Ascending aorta (tissue), 2 donors: ENCODE measurements at regions not wholly inside any gene's neighbourhood (a gene's known extent, or its start where the extent isn't known, plus 50 kb on each side); places are given as distances from the start of the nearest gene placed in this dataset.

Experiments
- DNase-seq, 2 donors: peaks; one replicate each; pipeline ENCODE4 v3.0.0-alpha.2; 2019; ENCODE audit warnings: low spot score in 2 of 2
- H3K27ac ChIP-seq, 2 donors: fragments of 200-600 bp; sonication (generic); one replicate each; pipeline ENCODE4 v1.5.1; 2016 to 2017; ENCODE audit warnings: mild to moderate bottlenecking in 1 of 2
- H3K27me3 ChIP-seq: fragments of 200-600 bp; sonication (generic); one replicate; pipeline ENCODE4 v1.5.1; 2017
- H3K36me3 ChIP-seq, 2 donors: fragments of 200-600 bp; sonication (generic); one replicate each; pipeline ENCODE4 v1.5.1; 2016
- H3K4me1 ChIP-seq, 2 donors: fragments of 200-600 bp; sonication (generic); one replicate each; pipeline ENCODE4 v1.5.1; 2016 to 2017; ENCODE audit warnings: mild to moderate bottlenecking in 1 of 2
- H3K4me3 ChIP-seq, 2 donors: fragments of 200-600 bp; sonication (generic); one replicate each; pipeline ENCODE4 v1.5.1; 2016 to 2017; ENCODE audit warnings: mild to moderate bottlenecking in 1 of 2
- H3K9me3 ChIP-seq, 2 donors: fragments of 200-600 bp; sonication (generic); one replicate each; pipeline ENCODE4 v1.5.1; 2016
- intact Hi-C: fragments of 100-400 bp; cut with DNase I; formaldehyde crosslinking; loops from one replicate; pipeline ENCODE4 v1.15.1; 2023
- TF ChIP-seq, protein P1 (sequence below), 3 experiments: fragments of 200-600 bp in 2 of 3; fragments of 450-650 bp in 1 of 3; sonication (generic) in 2 of 3; IDR thresholded peaks; one replicate each; pipeline ENCODE4 v1.5.1; 2016 to 2019; ENCODE audit warnings: antibody characterized with exemption in 3 of 3, mild to moderate bottlenecking in 1 of 3, moderate library complexity in 1 of 3

DNA sequence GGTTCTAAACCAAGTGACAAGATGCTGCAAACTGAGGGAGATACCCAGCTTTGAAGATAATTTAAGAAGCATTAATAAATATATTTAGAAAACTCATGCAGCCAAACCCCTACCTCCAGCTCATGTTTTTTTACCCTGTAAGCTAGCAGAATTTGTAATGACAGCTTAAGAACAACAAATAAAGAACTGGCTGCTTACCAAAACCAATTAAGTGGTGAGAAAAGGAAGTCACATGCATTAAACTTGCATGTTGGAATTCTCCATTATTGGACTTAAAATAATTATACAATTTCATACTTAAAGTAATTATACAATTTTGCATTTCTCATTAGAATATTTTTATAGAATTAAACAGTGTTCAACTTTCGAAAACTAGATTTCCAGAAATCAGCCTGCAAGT, 75.6 kb upstream of the CNIH3 start:
- no peak overlapping the region for H3K27ac ChIP-seq
- TF ChIP-seq, protein P1, sequence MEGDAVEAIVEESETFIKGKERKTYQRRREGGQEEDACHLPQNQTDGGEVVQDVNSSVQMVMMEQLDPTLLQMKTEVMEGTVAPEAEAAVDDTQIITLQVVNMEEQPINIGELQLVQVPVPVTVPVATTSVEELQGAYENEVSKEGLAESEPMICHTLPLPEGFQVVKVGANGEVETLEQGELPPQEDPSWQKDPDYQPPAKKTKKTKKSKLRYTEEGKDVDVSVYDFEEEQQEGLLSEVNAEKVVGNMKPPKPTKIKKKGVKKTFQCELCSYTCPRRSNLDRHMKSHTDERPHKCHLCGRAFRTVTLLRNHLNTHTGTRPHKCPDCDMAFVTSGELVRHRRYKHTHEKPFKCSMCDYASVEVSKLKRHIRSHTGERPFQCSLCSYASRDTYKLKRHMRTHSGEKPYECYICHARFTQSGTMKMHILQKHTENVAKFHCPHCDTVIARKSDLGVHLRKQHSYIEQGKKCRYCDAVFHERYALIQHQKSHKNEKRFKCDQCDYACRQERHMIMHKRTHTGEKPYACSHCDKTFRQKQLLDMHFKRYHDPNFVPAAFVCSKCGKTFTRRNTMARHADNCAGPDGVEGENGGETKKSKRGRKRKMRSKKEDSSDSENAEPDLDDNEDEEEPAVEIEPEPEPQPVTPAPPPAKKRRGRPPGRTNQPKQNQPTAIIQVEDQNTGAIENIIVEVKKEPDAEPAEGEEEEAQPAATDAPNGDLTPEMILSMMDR (IDR thresholded peaks at IDR 0.05) = no peak

DNA sequence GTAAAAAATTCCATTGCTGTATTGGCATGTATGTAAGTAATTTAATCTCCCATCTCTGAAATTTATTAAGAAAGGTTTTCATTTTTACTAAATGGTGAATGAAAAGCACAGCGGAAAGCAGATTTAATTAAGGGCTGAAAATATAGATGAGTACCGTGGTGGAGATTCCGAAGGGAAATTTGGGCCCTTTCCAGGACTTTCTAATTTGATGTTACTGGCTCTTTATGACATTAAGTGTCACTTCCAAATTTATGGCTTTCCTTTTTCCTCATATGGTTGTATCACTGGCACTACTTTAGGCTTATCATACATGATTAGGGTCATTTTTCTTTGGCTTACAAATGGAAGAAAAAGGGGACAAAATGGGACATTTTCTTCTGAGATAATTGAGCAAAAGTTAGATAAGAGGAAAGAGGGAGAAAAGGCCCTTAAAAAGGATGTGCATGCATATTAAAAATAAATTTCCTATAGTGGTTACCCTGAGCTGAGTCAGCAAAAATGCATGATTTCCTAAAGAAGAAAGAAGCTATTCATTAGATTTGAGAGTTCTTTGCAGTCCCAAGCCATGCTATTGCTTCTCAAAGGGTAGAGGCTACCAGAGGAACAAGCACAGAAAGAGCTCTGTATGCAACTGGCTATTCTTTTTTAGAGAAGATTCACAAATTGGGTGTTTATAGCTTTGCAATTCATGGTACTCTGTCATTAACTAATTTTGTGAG, 74.9 kb upstream of the CNIH3 start:
- TF ChIP-seq, protein P1 (IDR thresholded peaks at IDR 0.05) = no peak
- Histone ChIP-seq H3K27me3 (no peaks in the 10 kb centered on the region), H3K4me1 (no peaks in the 10 kb centered on the region), H3K9me3 (no peaks in the 10 kb centered on the region), H3K4me3 (no peak overlapping the region), H3K36me3 (no peaks in the 10 kb centered on the region), H3K27ac (no peak overlapping the region)
- intact Hi-C loops = no loop called here
- no peak for DNase-seq

More for the DNA sequence above, 75.6 kb upstream of the CNIH3 start:
- Histone ChIP-seq H3K27me3 (no peaks in the 10 kb centered on the region), H3K9me3 (no peaks in the 10 kb centered on the region), H3K4me3 (no peak overlapping the region), H3K4me1 (no peaks in the 10 kb centered on the region), H3K36me3 (no peaks in the 10 kb centered on the region)
- no peak for DNase-seq
- intact Hi-C loops = no loop called here

DNA sequence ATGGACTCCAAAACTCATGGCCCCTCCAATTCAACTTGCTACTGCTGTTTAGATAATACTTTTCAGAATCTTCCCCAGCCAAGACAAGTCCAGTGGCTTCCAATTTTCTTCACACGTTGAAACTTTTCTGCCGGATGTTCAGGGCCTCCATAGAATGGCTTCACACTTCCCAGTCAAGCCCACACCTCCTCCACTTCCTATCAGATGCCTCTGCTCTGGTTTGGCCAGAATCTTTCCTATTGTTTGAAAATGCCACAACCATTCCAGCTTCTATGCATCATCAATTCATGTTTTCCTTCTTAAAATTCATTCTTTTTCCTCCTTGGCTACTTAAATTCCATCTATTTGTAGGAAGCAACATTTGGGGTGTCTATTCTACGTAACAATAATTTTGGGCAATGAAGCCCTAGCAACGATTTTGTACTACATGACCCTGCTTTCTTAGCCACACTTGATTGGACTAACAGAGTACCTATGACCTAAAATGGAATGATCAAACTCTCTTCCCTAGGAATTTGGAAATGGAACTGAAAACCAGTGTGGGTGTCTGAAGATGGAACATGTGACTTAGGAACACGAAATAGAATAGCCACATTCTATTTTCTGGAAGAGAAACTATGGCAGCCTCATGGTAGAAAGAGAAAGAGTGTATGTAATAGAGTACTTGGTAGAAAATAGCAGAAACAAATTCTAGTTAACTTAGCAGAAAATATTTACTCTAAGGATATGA, 74.1 kb upstream of the CNIH3 start:
- Histone ChIP-seq H3K27ac (no peak overlapping the region), H3K4me3 (no peak overlapping the region), H3K36me3 (no peaks in the 10 kb centered on the region), H3K4me1 (no peaks in the 10 kb centered on the region), H3K27me3 (no peaks in the 10 kb centered on the region), H3K9me3 (no peaks in the 10 kb centered on the region)
- DNase-seq = no peak
- intact Hi-C loops = no loop called here
- TF ChIP-seq, protein P1 (IDR thresholded peaks at IDR 0.05) = no peak

DNA sequence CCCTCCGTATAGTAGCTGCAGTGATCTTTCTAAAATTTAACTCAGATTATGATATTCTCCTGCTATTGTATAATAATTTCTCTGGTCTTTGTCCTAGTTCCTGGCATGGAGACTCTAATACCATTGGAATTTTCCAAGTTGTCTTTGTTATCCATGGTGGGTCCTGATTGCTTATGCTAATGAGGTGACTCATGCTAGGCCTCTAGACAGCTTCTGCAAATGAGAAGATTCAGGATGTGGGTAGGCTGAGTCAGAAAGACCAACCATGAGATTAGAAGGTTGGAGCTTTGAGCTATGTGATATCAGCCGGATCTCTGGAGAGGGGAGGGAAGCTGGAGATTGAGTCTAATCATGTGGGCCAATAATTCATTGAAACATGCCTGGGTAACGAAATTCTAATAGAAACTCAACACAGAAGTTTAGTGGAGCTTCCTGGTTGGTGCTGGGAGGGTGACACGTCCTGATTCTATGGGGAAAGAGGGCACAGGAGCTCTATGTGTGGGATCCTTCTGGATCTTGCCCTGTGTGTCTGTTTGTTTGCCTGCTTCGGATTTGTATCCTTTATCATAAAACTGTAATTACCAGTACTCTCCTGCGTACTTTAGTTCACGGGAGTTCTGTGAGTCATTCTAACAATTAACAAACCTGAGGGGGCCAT, 73.2 kb upstream of the CNIH3 start:
- intact Hi-C loops = no loop called here
- H3K27ac ChIP-seq = no peak overlapping the region
- no peak for DNase-seq

DNA sequence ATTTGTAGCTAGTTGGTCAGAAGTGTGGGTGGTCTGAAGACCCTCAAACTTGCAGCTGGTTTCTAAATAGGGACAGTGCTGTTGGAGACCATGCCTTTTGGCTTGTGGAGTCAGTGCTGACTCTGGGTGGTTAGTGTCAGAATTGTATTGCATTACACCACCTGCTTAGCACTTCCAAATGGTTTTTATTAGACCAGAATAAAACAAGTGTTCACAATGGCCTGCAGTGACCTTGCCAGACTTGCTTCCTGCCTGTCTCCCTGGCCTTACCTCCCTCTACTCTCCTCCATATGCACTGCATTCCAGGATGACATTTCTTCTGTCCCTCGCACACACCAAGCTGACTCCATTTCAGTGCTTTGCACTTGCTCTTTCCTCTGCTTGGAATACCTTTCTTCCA, 72.7 kb upstream of the CNIH3 start:
- TF ChIP-seq, protein P1 (IDR thresholded peaks at IDR 0.05) = no peak
- intact Hi-C loops = no loop called here

More for the DNA sequence above, 73.2 kb upstream of the CNIH3 start:
- H3K27me3 ChIP-seq = no peaks in the 10 kb centered on the region
- TF ChIP-seq, protein P1 (IDR thresholded peaks at IDR 0.05) = no peak
- no peaks in the 10 kb centered on the region for H3K9me3 ChIP-seq
- H3K4me3 ChIP-seq = no peak overlapping the region
- H3K36me3 ChIP-seq = no peaks in the 10 kb centered on the region
- H3K4me1 ChIP-seq = no peaks in the 10 kb centered on the region

More for the DNA sequence above, 72.7 kb upstream of the CNIH3 start:
- no peaks in the 10 kb centered on the region for H3K27me3 ChIP-seq
- no peak for DNase-seq
- H3K4me3 ChIP-seq = no peak overlapping the region
- H3K36me3 ChIP-seq = no peaks in the 10 kb centered on the region
- H3K4me1 ChIP-seq = no peaks in the 10 kb centered on the region
- no peaks in the 10 kb centered on the region for H3K9me3 ChIP-seq
- H3K27ac ChIP-seq = no peak overlapping the region
